Activated T-cell treated with anti-CD3 and anti-CD28 coated beads for 1 hour (primary cell): ENCODE measurements at regions not wholly inside any gene's neighbourhood (a gene's known extent, or its start where the extent isn't known, plus 50 kb on each side); places are given as distances from the start of the nearest gene placed in this dataset.

Experiments used
- DNase-seq: peaks from one replicate; pipeline ENCODE4 v3.0.0-alpha.2; 2020; ENCODE audit warnings: low read depth

GRCh38 chr6:170483413-170483812 lies 69.7 kb downstream of the PSMB1 start:
- no peak for DNase-seq

GRCh38 chr6:170480050-170480692 lies 72.9 kb downstream of the PSMB1 start:
- no peak for DNase-seq

- no peak for DNase-seq
Observed at GRCh38 chr6:170476360-170476759, 76.7 kb downstream of the PSMB1 start.

GRCh38 chr6:170475118-170475517 lies 78.0 kb downstream of the PSMB1 start:
- no peak for DNase-seq

GRCh38 chr6:170473801-170474200 lies 79.3 kb downstream of the PSMB1 start:
- no peak for DNase-seq

GRCh38 chr6:170473301-170473717 lies 79.8 kb downstream of the PSMB1 start:
- DNase-seq, result no peak

- DNase-seq, result no peak
Observed at GRCh38 chr6:170471491-170471890, 81.6 kb downstream of the PSMB1 start.

GRCh38 chr6:170470734-170471133 lies 82.4 kb downstream of the PSMB1 start:
- DNase-seq, result no peak

GRCh38 chr6:170464524-170464979 lies 88.6 kb downstream of the PSMB1 start:
- peak; percentile 14 for DNase-seq

- DNase-seq, result no peak
Observed at GRCh38 chr6:170464080-170464479, 89.0 kb downstream of the PSMB1 start.

- no peak for DNase-seq
Observed at GRCh38 chr6:170463101-170463721, 89.9 kb downstream of the PSMB1 start.

- no peak for DNase-seq
Observed at GRCh38 chr6:170462366-170463020, 90.6 kb downstream of the PSMB1 start.

- no peak for DNase-seq
Observed at GRCh38 chr6:170461556-170462365, 91.3 kb downstream of the PSMB1 start.

GRCh38 chr6:170461111-170461510 lies 92.0 kb downstream of the PSMB1 start:
- no peak for DNase-seq

GRCh38 chr6:170460641-170461040 lies 92.5 kb downstream of the PSMB1 start:
- no peak for DNase-seq

GRCh38 chr6:170459451-170459850 lies 93.7 kb downstream of the PSMB1 start:
- no peak for DNase-seq

- no peak for DNase-seq
Observed at GRCh38 chr6:170456886-170457698, 96.0 kb downstream of the PSMB1 start.
